ENCODE measurements at regions not wholly inside any gene's neighbourhood (a gene's known extent, or its start where the extent isn't known, plus 50 kb on each side); places are given as distances from the start of the nearest gene placed in this dataset.

DNA sequence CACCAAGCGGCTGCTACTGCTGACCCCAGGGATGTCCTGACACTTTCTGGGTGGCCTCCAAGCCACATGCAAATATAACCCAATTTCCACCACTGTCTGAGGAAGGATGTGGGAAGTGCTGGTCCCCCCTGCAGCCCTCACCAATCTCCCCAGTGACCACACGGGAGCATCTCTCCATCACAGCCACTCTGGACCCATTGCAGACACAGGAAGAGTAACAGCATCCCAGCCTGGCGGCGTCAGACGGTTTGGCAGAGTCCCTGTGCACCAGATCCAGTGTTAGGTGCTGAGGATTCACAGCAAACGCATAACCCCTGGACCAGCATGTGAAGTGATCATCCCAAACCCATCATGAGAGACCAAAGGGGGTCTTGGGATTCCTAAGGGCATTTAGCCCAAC, 163.7 kb upstream of the TNRC6C start (continued):
- TF ChIP-seq SAP30 (IDR thresholded peaks at IDR 0.05; ENCODE audit: insufficient read depth, insufficient replicate concordance, low read length), result no peak
- TF ChIP-seq BACH1 (IDR thresholded peaks at IDR 0.05; ENCODE audit: low read length), result no peak
- TF ChIP-seq KDM5A (IDR thresholded peaks at IDR 0.05; ENCODE audit: low read length), result no peak
